ENCODE measurements at regions not wholly inside any gene's neighbourhood (a gene's known extent, or its start where the extent isn't known, plus 50 kb on each side); places are given as distances from the start of the nearest gene placed in this dataset.
A peak's percentile ranks its signal among the peaks of the same experiment; 100 is the strongest.

- TF ChIP-seq CTCF (IDR thresholded peaks at IDR 0.05; ENCODE audit: unreplicated experiment): no peak
- no peak overlapping the region for H3K4me3 Mint-ChIP-seq (ENCODE audit: low read depth)
- H3K9me3 Mint-ChIP-seq (ENCODE audit: low read depth): no peaks in the 10 kb centered on the region
- peaks cover 71% of the 10 kb centered on the region for H3K27me3 Mint-ChIP-seq
- H3K27ac Mint-ChIP-seq: no peak overlapping the region
- DNase-seq (ENCODE audit: low spot score, unreplicated experiment): no peak
- no peaks in the 10 kb centered on the region for H3K36me3 Mint-ChIP-seq (ENCODE audit: insufficient read depth)
- H3K4me1 Mint-ChIP-seq (ENCODE audit: low read depth): peaks cover 10% of the 10 kb centered on the region
Observed at GRCh38 chr22:27676545-27677213, 124.9 kb downstream of the MN1 start.

DNA sequence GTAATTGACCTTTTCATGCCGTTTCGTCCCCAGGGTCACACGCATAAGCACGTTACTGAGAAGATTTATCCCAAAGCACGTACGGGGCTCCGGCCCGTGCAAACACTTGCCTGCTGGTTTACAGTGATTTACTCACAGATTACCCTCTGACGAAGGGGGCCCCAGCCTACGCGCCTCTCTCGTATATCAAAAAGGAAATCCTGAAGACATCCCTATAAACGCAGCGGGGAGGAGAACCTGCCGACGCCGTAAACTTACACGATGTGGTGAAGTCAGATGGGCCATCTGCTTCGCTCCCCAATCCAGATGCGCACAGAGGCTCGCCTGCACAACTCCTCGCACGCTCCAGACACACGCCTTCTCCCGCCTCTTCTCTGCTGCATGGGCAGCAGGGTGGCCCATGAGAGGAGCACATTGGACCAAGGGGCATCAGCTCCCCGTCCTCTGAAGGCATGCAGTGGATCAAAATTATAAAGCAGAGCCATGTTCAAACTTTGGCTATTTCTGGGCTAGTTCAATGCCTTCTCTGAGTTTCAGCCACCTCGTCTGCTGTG is 123.6 kb downstream of the MN1 start:
- DNase-seq (ENCODE audit: low spot score, unreplicated experiment): no peak

DNA sequence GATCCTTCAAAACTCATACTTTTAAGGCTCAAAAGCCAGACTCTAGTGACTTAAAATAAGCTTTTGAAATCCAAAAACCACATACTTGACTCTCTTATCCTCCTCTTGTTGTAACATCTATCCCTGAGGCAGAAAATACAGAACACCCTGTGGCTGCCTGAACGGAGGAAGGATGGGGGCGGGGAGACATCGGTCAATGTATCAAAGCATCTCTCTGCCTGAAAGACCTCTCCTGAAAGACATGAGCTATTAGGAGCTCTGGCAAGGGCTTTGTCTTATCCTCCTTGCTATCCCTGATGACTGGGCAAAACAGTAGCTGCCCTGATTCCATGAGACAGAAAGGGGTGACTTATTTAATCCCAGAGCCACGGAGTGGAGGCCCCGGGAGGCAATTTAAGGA is 122.4 kb downstream of the MN1 start:
- no peak overlapping the region for H3K4me3 Mint-ChIP-seq (ENCODE audit: low read depth)
- H3K27ac Mint-ChIP-seq: no peak overlapping the region
- peaks cover 7% of the 10 kb centered on the region for H3K4me1 Mint-ChIP-seq (ENCODE audit: low read depth)

More for the DNA sequence above, 123.6 kb downstream of the MN1 start:
- H3K27ac Mint-ChIP-seq: peak overlapping the region; percentile 17
- no peaks in the 10 kb centered on the region for H3K36me3 Mint-ChIP-seq (ENCODE audit: insufficient read depth)
- no peaks in the 10 kb centered on the region for H3K9me3 Mint-ChIP-seq (ENCODE audit: low read depth)
- H3K27me3 Mint-ChIP-seq: peaks cover 79% of the 10 kb centered on the region
- TF ChIP-seq CTCF (IDR thresholded peaks at IDR 0.05; ENCODE audit: unreplicated experiment): no peak
- H3K4me3 Mint-ChIP-seq (ENCODE audit: low read depth): no peak overlapping the region
- H3K4me1 Mint-ChIP-seq (ENCODE audit: low read depth): peaks cover 10% of the 10 kb centered on the region

GRCh38 chr22:27679693-27680488 is 121.7 kb downstream of the MN1 start:
- no peak overlapping the region for H3K27ac Mint-ChIP-seq
- no peak for TF ChIP-seq CTCF (IDR thresholded peaks at IDR 0.05; ENCODE audit: unreplicated experiment)
- DNase-seq (ENCODE audit: low spot score, unreplicated experiment): no peak
- H3K27me3 Mint-ChIP-seq: peaks cover 81% of the 10 kb centered on the region
- H3K36me3 Mint-ChIP-seq (ENCODE audit: insufficient read depth): no peaks in the 10 kb centered on the region
- no peaks in the 10 kb centered on the region for H3K9me3 Mint-ChIP-seq (ENCODE audit: low read depth)
- H3K4me3 Mint-ChIP-seq (ENCODE audit: low read depth): no peak overlapping the region
- peaks cover 3% of the 10 kb centered on the region for H3K4me1 Mint-ChIP-seq (ENCODE audit: low read depth)

More for the DNA sequence above, 122.4 kb downstream of the MN1 start:
- Mint-ChIP-seq H3K9me3 (ENCODE audit: low read depth) (no peaks in the 10 kb centered on the region), H3K27me3 (peaks cover 81% of the 10 kb centered on the region), H3K36me3 (ENCODE audit: insufficient read depth) (no peaks in the 10 kb centered on the region)
- TF ChIP-seq CTCF (IDR thresholded peaks at IDR 0.05; ENCODE audit: unreplicated experiment): no peak
- DNase-seq (ENCODE audit: low spot score, unreplicated experiment): no peak

- Mint-ChIP-seq H3K27ac (no peak overlapping the region), H3K27me3 (peaks cover 78% of the 10 kb centered on the region), H3K4me3 (ENCODE audit: low read depth) (no peak overlapping the region), H3K4me1 (ENCODE audit: low read depth) (peaks cover 2% of the 10 kb centered on the region), H3K36me3 (ENCODE audit: insufficient read depth) (no peaks in the 10 kb centered on the region), H3K9me3 (ENCODE audit: low read depth) (no peaks in the 10 kb centered on the region)
- DNase-seq (ENCODE audit: low spot score, unreplicated experiment): no peak
- no peak for TF ChIP-seq CTCF (IDR thresholded peaks at IDR 0.05; ENCODE audit: unreplicated experiment)
Observed at GRCh38 chr22:27680636-27681035, 120.9 kb downstream of the MN1 start.

Measured in progenitor cell of endocrine pancreas (in vitro differentiated cells).